MM.1S (cell line): ENCODE measurements at regions not wholly inside any gene's neighbourhood (a gene's known extent, or its start where the extent isn't known, plus 50 kb on each side); places are given as distances from the start of the nearest gene placed in this dataset.

Source experiments
- EZH2 ChIP-seq: fragments of 300-600 bp; sonication (generic); optimal IDR thresholded peaks from 2 replicates; pipeline ENCODE3; 2017; ENCODE audit warnings: low read depth, mild to moderate bottlenecking, antibody characterized with exemption, low read length, mixed read lengths
- TF ChIP-seq, protein P1 (sequence below): fragments of 300-600 bp; sonication (generic); IDR thresholded peaks from 2 replicates; pipeline ENCODE4 v1.5.1; 2016; ENCODE audit warnings: antibody characterized with exemption, low read length, mixed read lengths

DNA sequence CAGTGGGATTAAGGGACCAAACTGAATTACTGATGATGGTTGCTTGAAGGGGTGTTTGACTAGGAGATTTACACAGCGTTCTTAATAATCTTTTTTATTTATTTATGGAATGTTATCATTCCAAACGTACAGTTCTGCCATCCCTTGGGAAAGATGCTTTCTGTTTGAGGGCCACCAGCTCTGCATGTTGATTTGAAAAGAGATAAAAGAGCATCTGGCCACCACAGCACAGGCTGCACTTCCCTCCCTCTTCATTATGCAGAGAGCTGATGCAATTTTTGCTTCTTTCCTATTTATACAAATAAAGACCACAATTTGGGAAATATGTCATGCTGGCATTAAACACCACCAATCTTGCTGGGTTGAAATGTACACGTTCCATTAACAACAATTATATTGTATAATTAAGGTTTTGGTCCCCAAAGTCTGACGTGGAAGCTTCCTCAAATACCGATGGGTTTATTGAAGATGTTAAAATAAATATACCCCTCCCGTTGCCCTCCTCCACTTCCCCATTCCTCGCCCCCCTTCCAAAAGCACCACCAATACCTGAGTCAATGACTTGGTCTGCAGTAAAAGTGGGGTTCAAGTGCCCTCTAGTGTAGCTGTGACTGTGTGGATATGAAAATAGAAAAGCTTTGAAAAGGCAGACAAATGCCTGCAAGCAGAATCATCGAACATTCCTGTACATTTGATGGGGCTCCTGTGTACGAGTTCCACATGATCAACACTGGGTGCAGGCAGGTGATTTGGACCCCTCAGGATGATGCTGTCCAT, 211.9 kb downstream of the HRH4 start:
- TF ChIP-seq, protein P1, sequence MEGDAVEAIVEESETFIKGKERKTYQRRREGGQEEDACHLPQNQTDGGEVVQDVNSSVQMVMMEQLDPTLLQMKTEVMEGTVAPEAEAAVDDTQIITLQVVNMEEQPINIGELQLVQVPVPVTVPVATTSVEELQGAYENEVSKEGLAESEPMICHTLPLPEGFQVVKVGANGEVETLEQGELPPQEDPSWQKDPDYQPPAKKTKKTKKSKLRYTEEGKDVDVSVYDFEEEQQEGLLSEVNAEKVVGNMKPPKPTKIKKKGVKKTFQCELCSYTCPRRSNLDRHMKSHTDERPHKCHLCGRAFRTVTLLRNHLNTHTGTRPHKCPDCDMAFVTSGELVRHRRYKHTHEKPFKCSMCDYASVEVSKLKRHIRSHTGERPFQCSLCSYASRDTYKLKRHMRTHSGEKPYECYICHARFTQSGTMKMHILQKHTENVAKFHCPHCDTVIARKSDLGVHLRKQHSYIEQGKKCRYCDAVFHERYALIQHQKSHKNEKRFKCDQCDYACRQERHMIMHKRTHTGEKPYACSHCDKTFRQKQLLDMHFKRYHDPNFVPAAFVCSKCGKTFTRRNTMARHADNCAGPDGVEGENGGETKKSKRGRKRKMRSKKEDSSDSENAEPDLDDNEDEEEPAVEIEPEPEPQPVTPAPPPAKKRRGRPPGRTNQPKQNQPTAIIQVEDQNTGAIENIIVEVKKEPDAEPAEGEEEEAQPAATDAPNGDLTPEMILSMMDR = peak; percentile 10; the same call in 1 of the 2 replicates
- TF ChIP-seq EZH2 = no peak
